ENCODE measurements at regions not wholly inside any gene's neighbourhood (a gene's known extent, or its start where the extent isn't known, plus 50 kb on each side); places are given as distances from the start of the nearest gene placed in this dataset.

DNA sequence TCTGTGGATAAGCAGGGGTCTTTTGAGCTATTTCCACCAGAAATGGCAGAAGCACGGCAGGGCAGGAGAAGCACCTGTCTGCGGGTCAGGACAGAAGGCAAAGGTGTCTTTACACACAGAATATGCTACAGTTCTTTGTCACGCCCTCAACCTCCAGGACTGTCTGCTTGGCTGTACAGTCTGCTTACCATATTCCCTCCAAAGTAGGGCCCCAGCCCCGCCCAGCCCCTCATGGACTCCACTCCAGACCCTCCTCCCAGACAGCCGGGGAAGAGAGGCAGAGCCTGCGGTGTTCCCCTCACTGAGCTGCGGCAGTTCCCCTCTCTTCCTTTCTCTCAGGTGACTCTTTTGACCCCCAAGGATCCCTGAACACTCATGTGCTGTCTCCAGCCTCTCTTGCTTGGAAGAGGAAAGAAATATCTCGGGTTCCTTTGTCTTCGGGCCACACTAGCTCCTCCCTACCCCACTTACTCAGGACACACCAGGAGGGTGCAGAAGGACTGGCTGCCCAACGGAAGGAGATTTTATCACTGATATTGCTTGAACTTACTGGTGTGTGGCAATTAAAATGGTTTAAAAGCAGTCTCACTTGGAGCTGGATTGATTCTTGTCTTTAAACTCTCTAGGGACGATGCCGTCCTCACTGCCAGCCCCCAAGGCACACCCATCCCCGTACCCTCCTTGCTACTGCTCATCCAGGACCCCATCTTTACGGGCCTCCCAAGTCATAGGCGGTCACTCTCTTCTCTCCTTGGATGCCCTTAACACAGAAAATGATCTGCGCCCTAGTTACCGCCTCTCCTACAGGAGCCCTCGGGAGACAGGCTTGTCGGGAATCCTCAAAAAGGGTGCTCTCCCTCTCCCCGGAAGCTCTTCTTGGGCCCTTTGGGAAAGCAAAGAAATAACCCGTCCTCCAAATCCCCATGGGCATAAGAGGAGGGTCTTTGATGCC is 169.7 kb downstream of the TOMM20 start:
- peaks cover 89% of the 10 kb centered on the region for H3K4me1 Mint-ChIP-seq (ENCODE audit: low read depth)
- no peak overlapping the region for H3K4me3 Mint-ChIP-seq
- H3K27ac Mint-ChIP-seq, result peak overlapping the region; percentile 14
- ATAC-seq (no peak), DNase-seq (no peak)
- TF ChIP-seq, protein P1, sequence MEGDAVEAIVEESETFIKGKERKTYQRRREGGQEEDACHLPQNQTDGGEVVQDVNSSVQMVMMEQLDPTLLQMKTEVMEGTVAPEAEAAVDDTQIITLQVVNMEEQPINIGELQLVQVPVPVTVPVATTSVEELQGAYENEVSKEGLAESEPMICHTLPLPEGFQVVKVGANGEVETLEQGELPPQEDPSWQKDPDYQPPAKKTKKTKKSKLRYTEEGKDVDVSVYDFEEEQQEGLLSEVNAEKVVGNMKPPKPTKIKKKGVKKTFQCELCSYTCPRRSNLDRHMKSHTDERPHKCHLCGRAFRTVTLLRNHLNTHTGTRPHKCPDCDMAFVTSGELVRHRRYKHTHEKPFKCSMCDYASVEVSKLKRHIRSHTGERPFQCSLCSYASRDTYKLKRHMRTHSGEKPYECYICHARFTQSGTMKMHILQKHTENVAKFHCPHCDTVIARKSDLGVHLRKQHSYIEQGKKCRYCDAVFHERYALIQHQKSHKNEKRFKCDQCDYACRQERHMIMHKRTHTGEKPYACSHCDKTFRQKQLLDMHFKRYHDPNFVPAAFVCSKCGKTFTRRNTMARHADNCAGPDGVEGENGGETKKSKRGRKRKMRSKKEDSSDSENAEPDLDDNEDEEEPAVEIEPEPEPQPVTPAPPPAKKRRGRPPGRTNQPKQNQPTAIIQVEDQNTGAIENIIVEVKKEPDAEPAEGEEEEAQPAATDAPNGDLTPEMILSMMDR (IDR thresholded peaks at IDR 0.05), result no peak
- no peaks in the 10 kb centered on the region for H3K36me3 Mint-ChIP-seq (ENCODE audit: low read depth)
- H3K9me3 Mint-ChIP-seq, result no peaks in the 10 kb centered on the region
- intact Hi-C loops (cut with micrococcal nuclease), result no loop called here
- POLR2A ChIA-PET, result interaction anchor here (0.7 to 2.2 kb wide), 8 partner anchors 13 to 65 kb away, joined by 3 to 7 read pairs (median 4); no protein-coding TSS in a partner anchor
- no peaks in the 10 kb centered on the region for H3K27me3 Mint-ChIP-seq
- CTCF ChIA-PET, result interaction anchor here (1.5 kb wide), 1 partner anchor 32 kb away, joined by 4 read pairs; no protein-coding TSS in a partner anchor

DNA sequence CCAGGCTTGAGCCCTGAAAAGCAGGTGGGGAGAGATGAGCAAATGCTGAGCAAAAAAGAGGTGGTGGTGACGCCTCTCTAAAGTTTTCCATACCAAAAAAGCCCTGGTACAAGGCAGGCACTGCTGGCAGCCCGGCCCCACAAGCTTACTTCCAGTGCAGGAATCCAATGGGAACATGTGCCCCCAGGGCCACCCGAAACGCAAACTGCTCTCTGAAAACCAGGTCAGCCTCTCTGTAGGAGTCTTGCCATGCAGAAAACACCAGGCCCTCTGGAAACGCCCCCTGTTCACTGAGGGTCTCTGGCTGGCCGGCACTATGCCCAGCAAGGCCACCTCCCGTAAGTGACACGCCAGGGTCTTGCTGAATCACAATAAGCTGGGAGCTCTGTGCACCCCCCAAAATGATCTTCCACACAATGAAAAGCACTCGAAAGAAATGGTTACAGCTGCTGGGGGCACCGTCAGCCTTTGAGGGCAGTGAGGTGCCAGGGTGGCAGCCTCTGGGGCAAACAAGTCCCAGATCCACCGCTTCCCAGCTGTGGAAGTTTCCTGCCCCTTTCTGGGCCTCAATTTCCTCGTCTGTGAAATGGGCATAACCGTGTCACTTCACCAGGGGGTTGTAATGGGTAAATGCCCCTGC is 170.5 kb downstream of the TOMM20 start:
- Mint-ChIP-seq H3K27me3 (no peaks in the 10 kb centered on the region), H3K27ac (no peak overlapping the region), H3K4me1 (ENCODE audit: low read depth) (peaks cover 86% of the 10 kb centered on the region), H3K9me3 (no peaks in the 10 kb centered on the region), H3K36me3 (ENCODE audit: low read depth) (no peaks in the 10 kb centered on the region), H3K4me3 (no peak overlapping the region)
- ATAC-seq (no peak), DNase-seq (no peak)
- CTCF ChIA-PET, result interaction anchor here (1.1 to 1.5 kb wide), 2 partner anchors 31 to 53 kb away, joined by 3 to 4 read pairs; no protein-coding TSS in a partner anchor
- intact Hi-C loops (cut with micrococcal nuclease), result no loop called here
- POLR2A ChIA-PET, result interaction anchor here (0.7 to 2.2 kb wide), 7 partner anchors 12 to 234 kb away, joined by 3 to 7 read pairs (median 4); no protein-coding TSS in a partner anchor
- TF ChIP-seq, protein P1 (IDR thresholded peaks at IDR 0.05), result no peak

DNA sequence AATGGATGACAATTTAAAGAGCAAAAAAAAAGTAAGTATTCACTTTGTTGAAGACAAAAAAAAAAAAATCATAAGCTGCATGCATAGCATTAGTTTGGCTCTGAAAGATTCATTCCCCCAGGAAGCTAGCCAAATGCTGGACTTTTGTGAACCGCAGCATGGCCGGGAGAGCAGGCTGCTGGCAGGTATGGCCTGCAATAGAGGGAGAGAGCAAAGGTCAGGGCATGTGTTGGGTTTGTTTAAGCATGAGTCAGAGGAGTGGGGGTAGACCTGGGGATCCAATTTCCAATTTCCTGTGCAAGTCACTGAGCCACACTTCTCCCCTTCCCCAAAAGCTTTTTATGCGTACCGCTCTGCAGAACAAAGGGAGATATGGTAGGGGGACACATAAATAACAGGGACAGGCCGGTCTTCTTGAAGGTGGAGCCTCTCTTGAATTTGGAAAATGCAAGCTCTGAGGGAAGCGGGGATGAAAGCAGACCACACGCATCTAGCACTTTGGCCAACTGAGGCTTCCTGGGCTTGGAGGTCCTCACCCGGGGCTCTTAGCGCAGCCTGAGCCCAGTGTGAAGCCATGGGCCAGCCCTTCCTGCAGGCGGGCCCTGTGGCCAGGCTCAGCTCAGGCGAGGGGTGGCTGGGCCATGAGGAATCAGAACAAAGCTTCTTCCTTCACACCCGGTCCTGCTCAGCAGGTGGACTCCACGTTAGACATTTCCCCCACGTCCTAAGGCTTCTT is 171.1 kb downstream of the TOMM20 start:
- ATAC-seq (peak; percentile 45), DNase-seq (no peak)
- TF ChIP-seq, protein P1 (IDR thresholded peaks at IDR 0.05), result no peak
- intact Hi-C loops (cut with micrococcal nuclease), result no loop called here
- CTCF ChIA-PET, result interaction anchor here (1.1 to 1.5 kb wide), 2 partner anchors 31 to 54 kb away, joined by 3 to 4 read pairs; no protein-coding TSS in a partner anchor
- Mint-ChIP-seq H3K9me3 (no peaks in the 10 kb centered on the region), H3K4me3 (no peak overlapping the region), H3K4me1 (ENCODE audit: low read depth) (peaks cover 80% of the 10 kb centered on the region), H3K27me3 (no peaks in the 10 kb centered on the region), H3K36me3 (ENCODE audit: low read depth) (no peaks in the 10 kb centered on the region), H3K27ac (peak overlapping the region; percentile 63)
- POLR2A ChIA-PET, result interaction anchor here (1.0 to 2.2 kb wide), 3 partner anchors 13 to 234 kb away, joined by 3 to 7 read pairs (median 3); no protein-coding TSS in a partner anchor

DNA sequence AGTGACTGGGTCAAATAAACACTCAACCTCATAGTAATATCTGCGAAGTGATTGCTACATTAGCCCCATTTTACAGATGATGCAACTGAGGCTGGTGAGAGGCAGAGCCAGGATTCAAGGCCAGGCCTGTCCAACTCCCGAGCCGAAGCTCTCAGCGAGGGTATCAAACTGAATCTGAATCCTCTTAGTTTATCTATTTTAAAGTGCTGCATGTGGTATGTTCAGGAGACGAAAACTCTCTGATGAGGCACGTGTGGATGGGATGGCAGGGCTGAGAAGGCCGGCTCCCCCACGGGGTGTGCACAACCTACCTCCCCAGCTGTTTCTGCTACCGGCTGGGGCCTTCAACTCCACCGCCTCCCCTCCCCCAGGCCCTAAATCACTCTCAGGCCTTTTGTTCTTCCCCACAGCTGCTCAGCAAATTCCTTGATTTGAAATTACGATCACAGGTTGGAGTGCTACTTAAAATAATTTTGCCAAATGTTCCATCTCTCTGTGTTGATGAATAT is 171.8 kb downstream of the TOMM20 start:
- intact Hi-C loops (cut with micrococcal nuclease), result no loop called here
- peaks cover 74% of the 10 kb centered on the region for H3K4me1 Mint-ChIP-seq (ENCODE audit: low read depth)
- ATAC-seq (no peak), DNase-seq (no peak)
- H3K9me3 Mint-ChIP-seq, result no peaks in the 10 kb centered on the region
- ChIA-PET CTCF (interaction anchor here (1.1 to 1.5 kb wide), 2 partner anchors 30 to 55 kb away, joined by 3 to 4 read pairs; no protein-coding TSS in a partner anchor), POLR2A (interaction anchor here (1.0 kb wide), 2 partner anchors 13 to 233 kb away, joined by 3 read pairs; no protein-coding TSS in a partner anchor)
- no peaks in the 10 kb centered on the region for H3K36me3 Mint-ChIP-seq (ENCODE audit: low read depth)
- no peaks in the 10 kb centered on the region for H3K27me3 Mint-ChIP-seq
- H3K27ac Mint-ChIP-seq, result peak overlapping the region; percentile 63
- no peak overlapping the region for H3K4me3 Mint-ChIP-seq
- TF ChIP-seq, protein P1 (IDR thresholded peaks at IDR 0.05), result no peak

Data from activated CD8-positive, alpha-beta T cell treated with anti-CD3 and anti-CD28 coated beads for 36 hours (primary cell).